Nephron progenitor cell (in vitro differentiated cells): ENCODE measurements at regions not wholly inside any gene's neighbourhood (a gene's known extent, or its start where the extent isn't known, plus 50 kb on each side); places are given as distances from the start of the nearest gene placed in this dataset.

Experiments used
- DNase-seq: peaks from one replicate; pipeline ENCODE4 v3.0.0; 2021
- H3K27ac Mint-ChIP-seq: 2 replicates; pipeline ENCODE4 v1.8.0; 2021; ENCODE audit warnings: mild to moderate bottlenecking, moderate library complexity, mixed read lengths
- H3K27me3 Mint-ChIP-seq: 2 replicates; pipeline ENCODE4 v1.8.0; 2021; ENCODE audit warnings: mild to moderate bottlenecking, low read depth, mixed read lengths; ENCODE audit not compliant: poor library complexity
- H3K36me3 Mint-ChIP-seq: 2 replicates; pipeline ENCODE4 v1.8.0; 2021; ENCODE audit warnings: low read depth, mixed read lengths
- H3K4me1 Mint-ChIP-seq: 2 replicates; pipeline ENCODE4 v1.8.0; 2021; ENCODE audit warnings: mixed read lengths
- H3K4me3 Mint-ChIP-seq: 2 replicates; pipeline ENCODE4 v1.8.0; 2021; ENCODE audit warnings: mild to moderate bottlenecking, moderate library complexity, mixed read lengths
- H3K9me3 Mint-ChIP-seq: 2 replicates; pipeline ENCODE4 v1.8.0; 2021; ENCODE audit warnings: mild to moderate bottlenecking, moderate library complexity, mixed read lengths
- TF ChIP-seq, protein P1 (sequence below): fragments of 200-600 bp; sonication (generic); IDR thresholded peaks from 2 replicates; pipeline ENCODE4 v1.5.0; 2021; ENCODE audit warnings: antibody characterized with exemption

DNA sequence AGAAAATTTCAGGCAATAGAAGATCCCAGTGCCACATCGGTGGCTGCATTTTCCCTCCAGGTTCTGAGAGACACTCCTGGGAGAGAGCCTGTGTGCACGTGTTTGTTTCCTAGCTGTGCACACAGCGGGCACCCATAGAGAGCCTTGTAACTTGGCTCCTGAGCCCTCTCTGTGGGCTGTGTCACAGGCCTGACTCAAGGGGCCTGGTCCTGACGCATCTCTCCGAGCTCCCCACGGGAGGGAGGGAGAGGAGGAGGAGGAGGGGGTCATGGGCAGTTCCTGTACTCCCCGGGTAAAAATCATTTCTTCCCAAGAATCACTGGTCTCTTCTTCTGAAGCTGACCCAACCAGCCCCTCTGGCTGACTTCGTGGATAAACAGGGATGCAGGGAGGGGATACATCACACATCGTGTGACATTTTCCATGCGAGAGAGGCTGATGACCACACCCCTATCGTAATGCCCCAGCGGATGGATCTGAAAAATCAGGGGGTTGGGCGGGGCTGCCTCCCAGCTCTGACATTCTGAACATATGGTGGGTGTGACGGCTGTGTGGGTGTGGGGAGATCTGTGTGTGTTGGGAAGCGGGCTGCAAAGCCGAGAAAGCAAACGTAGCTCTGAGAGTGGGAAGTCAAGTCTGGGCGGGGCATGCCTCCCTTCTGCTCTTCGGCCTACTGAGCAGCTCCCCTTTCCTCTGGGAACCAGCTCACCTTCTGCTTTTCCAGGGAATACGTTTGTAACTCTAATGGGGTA, 308.3 kb upstream of the HS6ST1 start:
- no peaks in the 10 kb centered on the region for H3K9me3 Mint-ChIP-seq
- H3K27ac Mint-ChIP-seq = no peak overlapping the region
- peaks cover 66% of the 10 kb centered on the region for H3K4me1 Mint-ChIP-seq

DNA sequence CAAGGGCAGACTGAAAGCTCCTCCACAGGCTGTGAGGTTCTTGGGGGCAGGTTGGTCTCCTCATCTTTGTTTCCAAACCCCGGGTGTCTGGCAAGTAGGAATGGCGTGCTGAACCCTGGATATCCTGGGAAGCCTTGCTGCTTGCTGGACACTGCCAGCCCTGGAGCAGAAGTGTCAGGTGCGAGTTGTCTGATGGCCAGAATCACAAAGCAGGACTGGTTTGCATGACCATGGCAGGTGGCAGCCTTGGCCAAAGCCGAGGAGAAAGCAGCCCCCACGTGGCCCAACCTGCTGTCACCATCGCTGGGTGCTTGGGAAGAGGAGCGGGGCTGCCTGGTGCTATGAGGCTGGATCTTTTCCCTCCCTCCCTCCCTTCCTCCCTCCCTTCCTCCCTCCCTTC, 309.5 kb upstream of the HS6ST1 start:
- no peak overlapping the region for H3K27ac Mint-ChIP-seq
- H3K9me3 Mint-ChIP-seq = no peaks in the 10 kb centered on the region
- H3K36me3 Mint-ChIP-seq = no peaks in the 10 kb centered on the region
- peaks cover 29% of the 10 kb centered on the region for H3K27me3 Mint-ChIP-seq
- H3K4me3 Mint-ChIP-seq = no peak overlapping the region
- TF ChIP-seq, protein P1, sequence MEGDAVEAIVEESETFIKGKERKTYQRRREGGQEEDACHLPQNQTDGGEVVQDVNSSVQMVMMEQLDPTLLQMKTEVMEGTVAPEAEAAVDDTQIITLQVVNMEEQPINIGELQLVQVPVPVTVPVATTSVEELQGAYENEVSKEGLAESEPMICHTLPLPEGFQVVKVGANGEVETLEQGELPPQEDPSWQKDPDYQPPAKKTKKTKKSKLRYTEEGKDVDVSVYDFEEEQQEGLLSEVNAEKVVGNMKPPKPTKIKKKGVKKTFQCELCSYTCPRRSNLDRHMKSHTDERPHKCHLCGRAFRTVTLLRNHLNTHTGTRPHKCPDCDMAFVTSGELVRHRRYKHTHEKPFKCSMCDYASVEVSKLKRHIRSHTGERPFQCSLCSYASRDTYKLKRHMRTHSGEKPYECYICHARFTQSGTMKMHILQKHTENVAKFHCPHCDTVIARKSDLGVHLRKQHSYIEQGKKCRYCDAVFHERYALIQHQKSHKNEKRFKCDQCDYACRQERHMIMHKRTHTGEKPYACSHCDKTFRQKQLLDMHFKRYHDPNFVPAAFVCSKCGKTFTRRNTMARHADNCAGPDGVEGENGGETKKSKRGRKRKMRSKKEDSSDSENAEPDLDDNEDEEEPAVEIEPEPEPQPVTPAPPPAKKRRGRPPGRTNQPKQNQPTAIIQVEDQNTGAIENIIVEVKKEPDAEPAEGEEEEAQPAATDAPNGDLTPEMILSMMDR = no peak
- H3K4me1 Mint-ChIP-seq = peaks cover 66% of the 10 kb centered on the region
- no peak for DNase-seq

More for the DNA sequence above, 308.3 kb upstream of the HS6ST1 start:
- H3K27me3 Mint-ChIP-seq = peaks cover 21% of the 10 kb centered on the region
- no peak for DNase-seq
- no peaks in the 10 kb centered on the region for H3K36me3 Mint-ChIP-seq
- no peak overlapping the region for H3K4me3 Mint-ChIP-seq
- TF ChIP-seq, protein P1 = no peak

GRCh38 chr2:128628996-128629395, 310.3 kb upstream of the HS6ST1 start:
- Mint-ChIP-seq H3K27me3 (peaks cover 33% of the 10 kb centered on the region), H3K4me3 (no peak overlapping the region), H3K27ac (no peak overlapping the region), H3K9me3 (no peaks in the 10 kb centered on the region), H3K4me1 (peaks cover 60% of the 10 kb centered on the region), H3K36me3 (no peaks in the 10 kb centered on the region)
- TF ChIP-seq, protein P1 = no peak
- no peak for DNase-seq

GRCh38 chr2:128630974-128631697, 312.5 kb upstream of the HS6ST1 start:
- Mint-ChIP-seq H3K4me1 (peaks cover 43% of the 10 kb centered on the region), H3K36me3 (no peaks in the 10 kb centered on the region), H3K4me3 (no peak overlapping the region), H3K9me3 (no peaks in the 10 kb centered on the region), H3K27ac (no peak overlapping the region), H3K27me3 (peaks cover 35% of the 10 kb centered on the region)
- DNase-seq = no peak
- TF ChIP-seq, protein P1 = no peak

GRCh38 chr2:128631698-128632500, 313.2 kb upstream of the HS6ST1 start:
- H3K4me1 Mint-ChIP-seq = peaks cover 40% of the 10 kb centered on the region
- no peak overlapping the region for H3K4me3 Mint-ChIP-seq
- H3K27ac Mint-ChIP-seq = no peak overlapping the region
- TF ChIP-seq, protein P1 = no peak
- DNase-seq = no peak
- no peaks in the 10 kb centered on the region for H3K9me3 Mint-ChIP-seq
- H3K27me3 Mint-ChIP-seq = peaks cover 39% of the 10 kb centered on the region
- H3K36me3 Mint-ChIP-seq = no peaks in the 10 kb centered on the region
